Thyroid gland (tissue), 4 donors: ENCODE measurements at regions not wholly inside any gene's neighbourhood (a gene's known extent, or its start where the extent isn't known, plus 50 kb on each side); places are given as distances from the start of the nearest gene placed in this dataset.

Experiments used
- POLR2A ChIP-seq, 2 donors: fragments of 450-650 bp; IDR thresholded peaks; one replicate each; pipeline ENCODE4 v1.6.1; 2017; ENCODE audit warnings: antibody characterized with exemption in 2 of 2, mild to moderate bottlenecking in 2 of 2, moderate library complexity in 1 of 2
- TF ChIP-seq, protein P1 (sequence below), 6 experiments: fragments of 200-600 bp in 3 of 6; fragments of 450-650 bp in 3 of 6; sonication (generic) in 3 of 6; IDR thresholded peaks; one replicate each; pipeline ENCODE4 v1.5.1; 2016 to 2019; ENCODE audit warnings: antibody characterized with exemption in 6 of 6, mild to moderate bottlenecking in 2 of 6, inconsistent platforms in 1 of 6, moderate library complexity in 1 of 6

DNA sequence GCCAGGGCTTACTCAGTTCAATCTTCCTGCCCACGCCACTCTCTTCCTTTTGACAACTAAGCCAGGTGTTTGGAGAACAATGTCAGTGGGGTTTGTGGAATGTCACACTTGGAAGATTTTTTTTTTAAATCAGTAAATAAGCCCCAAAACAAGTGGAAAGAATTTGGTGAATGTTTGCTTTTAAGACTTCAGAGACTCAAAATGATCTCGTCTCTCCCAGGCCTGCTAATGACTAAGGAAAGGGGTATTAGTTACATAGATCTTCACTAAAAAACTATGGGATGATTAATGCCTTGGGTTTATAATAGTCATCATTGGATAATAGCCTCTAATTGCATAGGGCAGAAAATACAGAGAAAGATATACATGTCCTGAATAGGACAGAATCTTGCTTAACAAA lies 166.4 kb downstream of the DMRT2 start:
- TF ChIP-seq POLR2A (IDR thresholded peaks at IDR 0.05) = no peak
- TF ChIP-seq, protein P1, sequence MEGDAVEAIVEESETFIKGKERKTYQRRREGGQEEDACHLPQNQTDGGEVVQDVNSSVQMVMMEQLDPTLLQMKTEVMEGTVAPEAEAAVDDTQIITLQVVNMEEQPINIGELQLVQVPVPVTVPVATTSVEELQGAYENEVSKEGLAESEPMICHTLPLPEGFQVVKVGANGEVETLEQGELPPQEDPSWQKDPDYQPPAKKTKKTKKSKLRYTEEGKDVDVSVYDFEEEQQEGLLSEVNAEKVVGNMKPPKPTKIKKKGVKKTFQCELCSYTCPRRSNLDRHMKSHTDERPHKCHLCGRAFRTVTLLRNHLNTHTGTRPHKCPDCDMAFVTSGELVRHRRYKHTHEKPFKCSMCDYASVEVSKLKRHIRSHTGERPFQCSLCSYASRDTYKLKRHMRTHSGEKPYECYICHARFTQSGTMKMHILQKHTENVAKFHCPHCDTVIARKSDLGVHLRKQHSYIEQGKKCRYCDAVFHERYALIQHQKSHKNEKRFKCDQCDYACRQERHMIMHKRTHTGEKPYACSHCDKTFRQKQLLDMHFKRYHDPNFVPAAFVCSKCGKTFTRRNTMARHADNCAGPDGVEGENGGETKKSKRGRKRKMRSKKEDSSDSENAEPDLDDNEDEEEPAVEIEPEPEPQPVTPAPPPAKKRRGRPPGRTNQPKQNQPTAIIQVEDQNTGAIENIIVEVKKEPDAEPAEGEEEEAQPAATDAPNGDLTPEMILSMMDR (IDR thresholded peaks at IDR 0.05) = no peak
